D721Med (cell line): ENCODE measurements at regions not wholly inside any gene's neighbourhood (a gene's known extent, or its start where the extent isn't known, plus 50 kb on each side); places are given as distances from the start of the nearest gene placed in this dataset.

Experiments used
- DNase-seq: peaks from one replicate; pipeline ENCODE4 v3.0.0; 2011; ENCODE audit warnings: low spot score; ENCODE audit not compliant: insufficient read length
- FAIRE-seq: peaks from 2 replicates; lab custom pipeline; 2011; peaks lifted over from hg19 to GRCh38; lab: Jason Lieb, UNC
- TF ChIP-seq, protein P1 (sequence below): IDR thresholded peaks from 2 replicates; pipeline ENCODE4 v1.5.1; 2012; ENCODE audit warnings: mild to moderate bottlenecking, control low read depth; ENCODE audit not compliant: insufficient read depth; ENCODE audit errors: missing control alignments

DNA sequence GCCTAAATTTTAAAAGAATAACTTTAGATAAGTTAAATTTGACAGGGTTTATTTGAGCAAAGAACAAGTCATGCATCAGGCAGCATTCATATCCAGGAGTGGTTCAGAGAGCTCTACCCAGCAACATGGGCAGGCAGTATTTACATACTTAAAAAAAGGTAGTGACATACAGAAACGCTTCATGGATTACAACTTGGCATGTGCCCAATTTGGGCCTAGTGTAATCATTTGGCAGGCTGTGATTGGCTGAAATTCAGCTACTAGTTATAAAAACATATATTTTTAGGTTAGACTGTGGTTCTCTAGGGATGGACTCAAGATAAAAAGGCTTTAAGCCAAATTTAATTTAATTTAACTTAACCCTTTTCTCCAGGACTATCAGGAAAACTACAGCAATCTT, 374.0 kb upstream of the ADAMTS16 start:
- FAIRE-seq (no peak), DNase-seq (no peak)
- TF ChIP-seq, protein P1, sequence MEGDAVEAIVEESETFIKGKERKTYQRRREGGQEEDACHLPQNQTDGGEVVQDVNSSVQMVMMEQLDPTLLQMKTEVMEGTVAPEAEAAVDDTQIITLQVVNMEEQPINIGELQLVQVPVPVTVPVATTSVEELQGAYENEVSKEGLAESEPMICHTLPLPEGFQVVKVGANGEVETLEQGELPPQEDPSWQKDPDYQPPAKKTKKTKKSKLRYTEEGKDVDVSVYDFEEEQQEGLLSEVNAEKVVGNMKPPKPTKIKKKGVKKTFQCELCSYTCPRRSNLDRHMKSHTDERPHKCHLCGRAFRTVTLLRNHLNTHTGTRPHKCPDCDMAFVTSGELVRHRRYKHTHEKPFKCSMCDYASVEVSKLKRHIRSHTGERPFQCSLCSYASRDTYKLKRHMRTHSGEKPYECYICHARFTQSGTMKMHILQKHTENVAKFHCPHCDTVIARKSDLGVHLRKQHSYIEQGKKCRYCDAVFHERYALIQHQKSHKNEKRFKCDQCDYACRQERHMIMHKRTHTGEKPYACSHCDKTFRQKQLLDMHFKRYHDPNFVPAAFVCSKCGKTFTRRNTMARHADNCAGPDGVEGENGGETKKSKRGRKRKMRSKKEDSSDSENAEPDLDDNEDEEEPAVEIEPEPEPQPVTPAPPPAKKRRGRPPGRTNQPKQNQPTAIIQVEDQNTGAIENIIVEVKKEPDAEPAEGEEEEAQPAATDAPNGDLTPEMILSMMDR, result no peak

DNA sequence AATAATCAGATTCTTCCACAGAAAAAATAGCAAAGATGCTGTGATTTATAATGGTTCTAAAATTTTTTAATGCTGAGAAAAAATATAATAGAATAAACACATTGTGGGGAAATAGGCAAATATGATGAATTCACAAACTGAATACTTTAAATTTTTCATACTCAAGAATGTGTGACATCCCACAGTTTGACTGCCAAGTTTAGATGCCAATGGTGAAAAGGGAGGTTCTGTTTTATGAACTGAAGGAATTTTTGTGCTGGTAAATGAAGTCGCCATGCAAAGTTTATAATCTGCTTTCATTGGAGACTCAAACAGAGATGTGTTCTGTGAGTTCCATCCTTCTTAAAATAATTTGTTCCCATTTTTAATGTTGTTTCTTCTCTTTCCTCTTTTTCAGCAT, 367.5 kb upstream of the ADAMTS16 start:
- FAIRE-seq, result no peak
- DNase-seq, result no peak
- TF ChIP-seq, protein P1, result no peak

DNA sequence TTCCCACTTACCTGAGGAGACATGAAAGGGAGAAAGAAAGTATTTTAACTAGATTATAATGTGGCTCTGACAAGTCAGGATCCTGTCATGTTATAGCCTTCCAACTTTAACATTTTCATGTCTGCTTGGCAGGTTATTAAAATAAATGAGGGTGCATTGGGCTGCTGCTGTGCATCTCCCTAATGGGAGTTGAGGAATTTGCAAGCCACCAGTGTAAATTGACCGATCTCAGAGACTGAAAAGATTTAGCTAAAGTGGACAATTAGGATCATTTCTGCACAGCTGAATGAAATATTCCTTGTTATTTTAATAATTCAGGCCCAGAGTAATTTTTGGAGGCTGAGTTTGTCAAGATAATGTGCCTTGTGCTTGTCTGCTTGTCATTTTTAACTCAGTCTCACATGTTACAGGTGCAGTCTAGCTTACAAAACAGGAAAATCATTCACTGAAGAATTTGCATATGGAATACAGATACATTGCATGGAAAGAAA, 366.3 kb upstream of the ADAMTS16 start:
- DNase-seq, result no peak
- no peak for FAIRE-seq
- TF ChIP-seq, protein P1, result no peak

DNA sequence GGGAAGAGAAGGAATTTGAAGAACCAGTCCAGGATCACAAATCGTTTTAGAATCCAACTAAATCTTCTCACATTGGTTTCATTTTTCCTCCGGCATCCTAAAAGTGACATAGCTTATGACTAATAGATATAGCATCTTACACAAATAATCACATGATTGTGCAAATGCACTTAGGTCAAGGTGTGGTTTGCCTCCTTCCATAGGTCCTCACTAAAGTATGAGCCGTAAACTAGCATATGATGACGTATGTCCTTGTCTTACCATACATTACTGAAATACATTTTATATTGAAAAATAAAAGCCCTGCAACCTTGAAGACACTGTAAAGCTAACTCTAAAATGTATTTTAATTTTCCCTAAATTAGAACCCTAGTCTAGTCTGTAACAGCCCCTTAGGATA, 362.7 kb upstream of the ADAMTS16 start:
- TF ChIP-seq, protein P1, result no peak
- DNase-seq, result no peak
- no peak for FAIRE-seq

DNA sequence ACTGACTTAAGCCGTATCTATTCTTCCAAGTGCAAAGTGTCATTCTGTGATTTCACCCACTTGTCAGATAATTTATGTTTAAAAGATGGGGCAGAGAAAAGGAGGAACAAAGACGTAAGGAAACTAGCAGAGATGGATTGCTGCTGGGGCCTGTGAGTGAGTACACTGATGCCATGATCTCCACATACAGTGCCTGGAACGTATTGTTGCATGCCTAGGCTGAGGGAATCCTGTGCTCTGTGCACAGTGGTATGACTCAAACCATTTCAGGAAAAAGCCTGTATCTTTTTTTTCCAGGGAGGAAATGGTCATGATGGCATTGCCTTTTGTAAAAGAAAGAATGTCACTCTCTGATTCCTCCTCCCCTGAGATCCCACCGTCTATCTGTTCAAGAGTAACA, 359.5 kb upstream of the ADAMTS16 start:
- TF ChIP-seq, protein P1, result no peak
- FAIRE-seq (no peak), DNase-seq (no peak)

DNA sequence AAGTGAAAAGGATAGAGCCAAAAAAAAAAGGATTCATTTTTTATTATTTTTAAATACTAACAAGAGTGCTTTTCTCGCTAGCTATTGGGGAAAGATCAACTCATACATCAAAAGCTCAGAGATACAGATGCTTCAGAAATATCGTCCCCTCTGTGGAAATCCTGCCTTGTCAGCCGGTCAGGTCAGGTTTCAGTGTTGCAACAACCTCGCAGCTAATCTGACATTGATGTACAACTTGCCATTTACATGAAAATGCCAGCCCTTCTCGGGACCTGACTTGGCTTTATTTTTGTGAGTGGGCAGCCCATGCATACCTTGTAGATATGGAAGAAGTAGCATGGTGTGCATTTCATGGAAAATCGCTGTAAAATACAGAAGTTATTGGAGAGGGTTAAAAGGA, 358.8 kb upstream of the ADAMTS16 start:
- TF ChIP-seq, protein P1, result no peak
- FAIRE-seq (no peak), DNase-seq (no peak)

DNA sequence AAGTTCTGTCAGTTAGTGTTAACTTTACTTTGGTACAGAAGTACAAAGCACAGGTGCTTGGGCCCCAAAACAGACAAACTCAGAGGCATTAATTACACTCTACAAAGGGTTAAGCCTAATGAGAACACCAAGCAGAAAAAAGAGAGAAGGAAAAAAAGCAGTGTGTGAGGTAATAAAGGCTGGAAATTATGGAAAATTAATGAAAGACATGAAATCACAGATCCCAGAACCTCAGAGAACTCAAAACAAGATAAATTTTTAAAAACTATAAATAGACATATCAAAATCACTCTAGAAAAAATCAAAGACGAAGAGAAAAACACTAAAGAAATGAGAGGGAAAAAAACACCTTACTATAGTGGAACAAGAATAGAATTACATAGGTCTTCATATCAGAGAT, 354.2 kb upstream of the ADAMTS16 start:
- no peak for FAIRE-seq
- no peak for DNase-seq
- TF ChIP-seq, protein P1, result no peak
